HG03196 (cell line): ENCODE measurements at regions not wholly inside any gene's neighbourhood (a gene's known extent, or its start where the extent isn't known, plus 50 kb on each side); places are given as distances from the start of the nearest gene placed in this dataset.
"Not testable (repeated sequence)": the region's sequence is repeated elsewhere in the genome, so short reads cannot be mapped to it uniquely, and the experiment has no call there.

Experiments used
- ATAC-seq: cut with Tn5 transposase; IDR thresholded peaks from one replicate; pipeline ENCODE4 v1.9.1; 2021; ENCODE audit not compliant: unreplicated experiment

DNA sequence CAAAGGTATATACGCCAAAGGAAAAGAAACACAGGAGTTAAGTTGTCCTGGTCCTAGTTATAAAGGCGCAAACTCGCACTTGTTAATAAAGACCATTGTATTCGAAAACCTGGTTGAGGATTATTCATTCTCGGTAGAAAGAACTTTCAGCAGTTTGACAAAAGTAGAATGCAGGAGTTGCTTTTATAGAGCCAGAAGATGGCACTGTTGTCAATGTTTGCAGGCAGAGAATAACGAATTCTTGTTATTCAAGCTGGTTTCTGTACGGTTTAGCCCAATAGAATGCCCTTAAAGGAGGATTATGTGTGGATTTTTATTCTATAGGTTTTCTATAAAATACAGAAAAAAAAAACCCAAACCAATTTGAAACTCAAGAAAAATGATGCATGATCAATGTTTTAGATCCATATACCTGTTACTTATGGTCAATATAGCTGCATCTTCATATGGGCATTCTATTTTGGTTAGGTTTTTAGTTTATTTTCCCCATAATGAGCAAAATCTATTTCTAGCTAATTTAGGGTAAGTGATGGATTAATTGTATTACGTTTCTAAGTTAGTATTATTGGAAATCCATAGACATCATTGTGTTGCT is 510.3 kb downstream of the PLCL1 start:
- ATAC-seq = no peak

DNA sequence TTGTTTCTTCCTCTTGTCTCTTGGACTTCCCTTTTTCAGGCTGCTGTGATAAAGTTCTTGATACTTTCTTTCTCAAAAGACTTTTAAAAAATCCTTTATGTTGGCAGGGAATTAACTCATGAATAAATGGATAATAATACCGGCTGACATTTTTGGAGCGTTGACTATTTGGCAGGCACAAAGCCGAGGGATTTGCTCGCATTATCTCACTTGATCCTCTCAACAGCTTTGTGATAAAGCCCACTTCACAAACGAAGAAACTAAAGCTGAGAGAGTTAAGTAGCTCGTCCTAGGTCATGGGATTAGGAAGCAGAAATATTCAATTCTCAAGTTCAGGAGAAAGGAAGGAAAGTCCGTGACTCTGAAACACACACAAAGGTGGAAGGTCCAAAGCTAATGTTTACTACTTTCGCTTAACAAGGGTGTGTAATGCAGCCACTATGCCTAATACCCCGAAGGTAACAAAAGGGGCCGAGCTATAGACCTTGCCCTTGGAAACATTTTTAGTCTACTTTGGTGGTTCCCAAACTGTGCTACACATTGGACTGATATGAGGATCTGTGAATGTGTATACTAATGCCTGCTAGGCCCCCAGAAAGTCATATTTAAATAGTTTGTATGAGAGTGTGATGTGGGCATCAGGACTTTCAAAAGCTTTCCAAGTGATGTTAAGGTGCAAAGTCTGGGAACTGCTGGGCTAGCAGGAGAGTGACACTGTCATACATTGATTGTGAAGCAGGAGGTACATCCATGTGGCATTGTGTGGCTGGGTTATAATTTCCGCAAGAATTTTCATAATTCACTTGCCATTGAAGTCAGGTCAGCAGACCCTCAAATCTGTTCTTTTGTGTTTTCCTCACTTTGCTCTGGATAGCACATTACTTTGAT is 508.4 kb downstream of the PLCL1 start:
- ATAC-seq = no peak

DNA sequence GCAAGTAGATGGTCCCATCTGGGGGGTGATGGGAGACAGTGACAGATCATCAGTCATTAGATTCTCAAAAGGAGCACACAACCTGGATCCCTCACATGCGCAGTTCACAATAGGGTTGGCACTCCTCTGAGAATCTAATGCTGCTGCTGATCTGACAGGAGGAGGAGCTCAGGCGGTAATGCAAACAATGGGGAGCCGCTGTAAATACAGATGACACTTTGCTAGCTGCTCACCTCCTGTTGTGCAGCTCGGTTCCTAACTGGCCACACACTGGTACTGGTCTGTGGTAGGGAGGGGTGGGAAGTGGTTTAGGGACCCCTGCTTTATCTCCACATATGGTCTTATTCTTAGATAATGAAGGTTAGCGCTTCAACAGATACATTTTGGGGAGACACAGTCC is 506.6 kb downstream of the PLCL1 start:
- no peak for ATAC-seq

DNA sequence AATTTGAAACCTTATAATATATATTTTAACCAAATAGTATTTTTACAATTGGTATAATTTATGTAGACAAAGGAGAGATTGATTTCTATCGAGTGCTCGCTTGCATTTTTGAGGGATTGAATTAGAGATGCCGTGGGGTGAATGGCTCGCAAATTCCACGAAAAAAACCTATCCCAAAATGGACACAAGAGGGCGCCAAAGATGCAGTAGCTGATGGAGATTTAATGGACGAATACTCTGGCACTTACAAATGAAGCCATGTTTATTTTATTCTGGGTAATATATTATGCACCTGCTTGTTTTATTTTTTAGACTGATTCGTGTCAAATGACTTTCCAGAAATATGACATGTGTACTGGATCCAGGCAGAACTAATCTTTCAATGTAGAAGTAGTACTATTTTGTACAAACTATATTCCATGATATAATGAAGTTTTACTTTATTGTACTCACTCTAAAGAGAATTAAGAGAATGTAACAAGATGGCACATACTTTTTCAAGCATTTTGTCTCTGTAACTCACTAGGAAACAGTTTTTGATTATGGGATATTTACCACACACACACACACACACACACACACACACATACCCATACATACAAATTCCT is 505.4 kb downstream of the PLCL1 start:
- ATAC-seq = no peak

DNA sequence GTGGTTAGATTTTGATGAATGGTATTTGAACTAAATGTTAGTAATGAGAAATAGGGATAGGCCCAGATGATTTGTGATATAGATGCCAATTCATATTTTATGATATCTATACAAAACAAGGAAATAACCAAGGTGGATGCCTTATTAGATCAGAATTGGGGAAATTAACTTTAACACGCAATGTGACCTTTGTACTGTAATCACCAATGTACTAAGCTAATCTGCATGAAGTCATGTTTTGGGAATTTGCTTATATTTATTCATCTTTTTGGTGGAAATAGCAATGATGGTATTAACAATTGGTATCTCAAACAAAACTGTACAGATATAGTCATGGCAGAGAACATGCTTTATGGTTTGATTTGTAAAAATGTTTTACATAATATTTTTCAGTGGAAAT is 504.7 kb downstream of the PLCL1 start:
- ATAC-seq = no peak

DNA sequence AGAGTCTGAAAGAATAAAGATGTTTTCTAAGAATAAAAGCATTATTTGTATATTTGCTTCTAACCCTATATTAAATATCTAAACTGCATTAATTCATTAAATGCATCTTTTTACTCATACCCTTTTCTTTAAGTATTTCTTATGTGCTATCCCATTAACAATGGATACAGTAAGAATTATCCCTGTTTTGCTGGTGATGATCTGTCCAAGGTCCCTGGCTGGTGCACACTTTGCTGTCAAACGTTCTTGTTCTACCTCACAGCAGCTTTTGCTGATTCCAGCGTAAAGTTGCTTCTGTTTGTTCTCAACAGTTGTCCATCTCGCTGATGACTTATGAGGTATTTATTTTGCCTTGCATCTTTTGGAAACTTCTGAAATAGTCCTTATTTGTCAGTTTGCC is 504.0 kb downstream of the PLCL1 start:
- ATAC-seq = no peak

DNA sequence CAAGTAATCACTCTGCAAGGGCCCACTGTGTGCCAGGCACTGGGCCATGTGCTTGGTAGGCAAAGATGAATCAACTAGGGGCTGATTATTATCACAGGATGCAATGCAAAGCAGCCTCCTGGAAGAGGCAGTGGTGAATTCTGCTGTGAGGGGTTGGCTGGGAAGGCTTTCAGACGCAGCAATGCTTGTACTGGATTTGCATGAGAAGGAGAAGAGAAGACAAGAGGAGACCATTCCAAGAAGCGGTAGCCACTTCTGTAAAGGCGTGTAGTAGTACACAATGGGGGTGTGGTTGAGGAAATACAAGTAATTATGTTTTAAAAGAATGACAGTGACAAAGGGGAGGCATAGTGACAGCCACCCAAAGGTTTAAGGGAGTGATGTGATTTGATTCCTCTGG is 502.7 kb downstream of the PLCL1 start:
- ATAC-seq = no peak

DNA sequence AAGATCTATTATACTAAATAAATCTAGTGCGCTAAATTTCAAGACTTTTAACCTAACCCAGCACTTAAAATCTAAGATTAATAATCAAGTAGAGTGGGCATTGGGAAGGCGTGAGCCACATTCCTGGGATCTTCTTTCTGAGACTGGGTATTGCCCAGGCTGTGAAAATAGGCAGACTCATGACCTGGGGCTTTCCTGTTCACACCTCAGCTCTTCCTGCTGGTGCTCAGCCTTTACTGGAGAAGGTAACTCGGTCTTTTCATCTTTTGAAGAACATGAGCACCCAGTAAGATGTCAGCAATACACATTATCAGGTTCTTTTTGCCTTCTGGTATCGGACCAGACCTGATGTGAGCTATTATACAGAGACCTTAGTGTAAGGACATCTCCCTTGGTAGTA is 500.5 kb downstream of the PLCL1 start:
- ATAC-seq = no peak

DNA sequence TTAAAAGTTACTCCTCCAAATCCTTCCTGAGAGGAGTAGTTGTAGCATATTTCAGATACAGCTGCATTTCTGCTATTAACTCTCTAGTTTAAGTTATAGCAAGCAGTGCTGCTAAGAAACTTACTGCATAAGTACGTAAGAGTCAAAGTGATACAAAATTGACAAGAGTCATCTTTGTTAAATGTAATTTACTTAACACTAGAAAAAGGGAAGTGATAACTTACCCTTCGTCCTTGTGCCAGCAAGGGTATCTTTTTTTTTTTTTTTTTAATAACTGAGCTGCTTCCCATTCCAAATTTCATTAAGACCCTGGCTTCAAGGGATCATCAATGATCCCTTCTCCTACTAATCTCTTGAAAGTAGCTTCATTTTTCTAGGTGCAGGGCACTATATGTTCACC is 493.0 kb downstream of the PLCL1 start:
- ATAC-seq = no peak

DNA sequence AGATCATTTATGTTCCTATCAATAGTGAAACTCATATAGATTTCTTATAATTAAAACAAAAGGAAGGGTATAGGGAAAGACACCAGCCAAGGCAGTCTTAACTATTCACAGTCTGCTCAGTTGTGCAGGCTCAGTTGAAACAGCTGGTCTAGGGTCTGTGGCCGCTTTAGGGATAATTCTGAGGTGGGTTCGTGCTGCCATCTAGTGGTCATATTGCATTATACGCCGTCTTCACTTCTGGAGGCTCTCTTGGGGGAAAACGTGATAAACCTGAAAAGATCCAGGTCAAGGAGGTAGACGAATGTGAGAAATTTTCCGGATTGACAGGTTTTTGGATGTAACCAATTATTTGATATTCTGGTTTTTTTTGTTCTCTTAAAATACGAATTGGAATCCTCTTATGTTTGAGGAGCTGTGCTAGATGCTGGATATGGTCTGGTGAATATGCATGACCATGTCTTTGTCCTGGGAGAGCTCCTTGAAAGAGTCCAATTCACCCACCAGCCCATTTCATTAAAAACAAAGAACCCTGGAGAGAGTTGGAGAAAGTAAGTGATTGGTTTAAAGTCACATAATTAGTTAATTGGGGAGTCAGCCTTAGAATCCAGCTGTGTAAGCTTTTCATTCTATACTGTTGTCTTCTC is 492.4 kb downstream of the PLCL1 start:
- peak; percentile 81 for ATAC-seq

DNA sequence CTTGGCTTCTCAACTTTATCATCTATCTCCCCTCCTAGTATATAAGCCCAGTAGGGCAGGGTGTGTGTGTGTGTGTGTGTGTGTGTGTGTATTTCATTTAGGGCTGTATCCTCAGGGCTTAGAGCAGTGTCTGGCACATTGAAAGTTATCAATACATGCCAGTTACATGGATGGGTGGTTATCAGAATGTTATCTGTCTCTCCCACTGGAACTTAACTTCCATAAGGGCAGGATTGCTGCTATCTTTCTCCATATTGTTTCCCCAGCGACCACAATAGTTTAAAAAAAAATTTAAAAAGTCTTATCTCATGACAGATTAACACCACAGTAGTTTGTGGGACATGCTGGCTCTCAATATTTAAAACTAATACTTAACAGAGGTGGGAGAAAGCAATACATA is 488.9 kb downstream of the PLCL1 start:
- ATAC-seq = no peak

DNA sequence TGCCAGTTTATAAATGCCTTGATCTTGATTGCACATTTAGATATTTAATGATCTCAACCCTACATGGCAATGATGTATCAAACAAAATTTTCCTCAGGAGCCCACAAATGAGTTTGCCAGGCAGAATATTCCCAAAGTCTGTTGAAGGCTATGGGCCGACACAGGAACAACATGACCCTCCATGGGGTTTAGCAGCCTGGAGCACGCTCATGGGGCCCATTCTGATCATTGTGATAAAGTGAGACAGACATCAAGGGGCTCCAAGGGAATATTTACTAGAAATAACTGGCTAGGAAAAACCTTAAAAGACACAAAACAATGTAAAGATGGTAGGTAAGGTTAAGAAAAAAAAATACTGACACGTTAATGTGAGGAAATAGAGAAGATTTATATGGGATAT is 485.4 kb downstream of the PLCL1 start:
- ATAC-seq = no peak

DNA sequence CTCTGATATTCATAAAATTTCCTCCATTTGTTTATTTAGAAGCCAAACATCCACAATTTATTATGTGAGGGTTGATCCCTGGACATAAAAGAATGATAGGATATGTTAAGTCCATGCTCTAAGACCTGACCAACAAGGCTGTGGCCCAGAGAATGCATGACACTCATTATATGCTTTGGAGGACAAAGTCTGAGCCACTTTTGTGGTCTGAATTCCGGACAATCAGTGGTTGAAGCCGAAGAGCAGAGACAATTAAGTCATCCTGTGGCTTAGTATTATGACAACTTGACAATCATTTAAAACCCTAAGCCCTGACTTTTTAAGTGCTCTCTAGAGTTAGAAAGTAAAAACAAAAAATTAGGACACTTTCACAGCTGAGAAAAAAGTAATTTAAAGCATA is 483.3 kb downstream of the PLCL1 start:
- no peak for ATAC-seq

DNA sequence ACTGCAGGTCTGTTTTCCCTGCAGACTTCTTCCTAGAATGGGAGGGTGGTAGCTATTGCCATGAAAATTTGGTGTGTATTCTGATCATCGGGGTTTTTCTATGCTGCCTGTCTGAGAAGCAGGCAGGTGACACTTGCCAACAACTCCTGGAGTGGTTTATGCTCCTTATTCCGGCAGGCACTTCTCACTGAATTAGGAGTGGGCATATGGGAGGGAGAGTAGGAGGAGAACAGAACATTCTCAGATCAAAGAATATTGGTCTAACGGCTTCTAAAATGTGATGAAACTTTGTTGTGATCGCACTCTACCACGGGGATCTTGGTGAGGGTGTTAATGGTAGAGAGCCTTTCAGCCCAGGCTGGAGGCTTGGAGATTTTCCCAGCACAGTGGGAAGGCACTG is 480.8 kb downstream of the PLCL1 start:
- ATAC-seq = no peak

DNA sequence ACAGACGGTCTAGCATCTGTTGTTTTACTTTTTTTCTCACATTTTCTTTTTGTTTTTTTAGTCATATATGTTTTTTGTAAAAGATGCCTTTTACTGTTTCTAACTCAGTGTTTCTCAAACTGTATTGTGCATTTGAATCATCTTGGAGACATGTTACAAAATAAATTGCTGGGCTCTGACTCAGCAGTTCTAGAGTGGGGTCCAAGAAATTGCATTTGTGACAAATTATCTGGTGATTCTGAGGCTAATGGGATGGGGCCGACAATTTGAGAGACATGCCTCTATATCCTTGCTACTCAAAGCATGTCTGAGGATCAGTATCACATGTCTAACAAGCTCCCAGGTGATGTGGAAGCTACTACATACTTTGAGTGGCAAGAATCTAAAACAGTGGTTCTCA is 478.8 kb downstream of the PLCL1 start:
- no peak for ATAC-seq

DNA sequence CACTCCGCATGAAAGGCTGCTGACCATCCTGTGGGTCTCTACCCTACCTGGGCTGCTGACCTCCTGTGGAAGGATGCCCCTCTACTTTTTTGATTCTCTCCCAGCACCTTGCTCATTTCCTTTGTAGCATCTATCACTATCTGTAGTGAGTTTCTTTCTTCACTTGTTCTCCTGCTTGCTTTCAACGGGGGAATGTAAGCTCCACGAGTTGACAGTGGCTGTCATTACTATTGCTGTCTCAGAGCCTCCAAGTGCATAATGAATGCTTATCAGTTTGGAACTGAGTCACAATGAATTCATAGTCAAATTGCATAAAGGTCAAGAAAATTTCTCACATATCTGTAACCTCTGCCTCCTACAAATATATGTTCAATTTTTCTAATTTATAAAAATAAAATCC is 477.7 kb downstream of the PLCL1 start:
- ATAC-seq = no peak

DNA sequence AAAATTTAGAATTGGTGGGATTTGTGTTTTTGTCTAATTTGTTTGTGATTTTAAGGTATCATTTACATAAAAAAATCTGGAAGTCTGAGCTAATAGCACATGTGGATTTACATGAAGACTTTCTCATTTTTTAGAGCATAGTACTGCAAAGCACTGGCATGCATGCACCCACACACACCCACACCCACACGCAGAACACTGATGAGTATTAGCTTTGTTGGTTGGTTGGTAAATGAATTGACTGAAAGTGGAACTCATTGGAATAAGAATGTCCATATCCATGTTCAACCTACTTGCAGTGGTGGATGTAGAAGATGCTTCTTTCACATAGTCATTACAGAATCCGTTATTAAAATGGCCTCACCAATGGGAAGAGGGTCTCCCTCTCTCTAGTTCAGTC is 475.8 kb downstream of the PLCL1 start:
- no peak for ATAC-seq

DNA sequence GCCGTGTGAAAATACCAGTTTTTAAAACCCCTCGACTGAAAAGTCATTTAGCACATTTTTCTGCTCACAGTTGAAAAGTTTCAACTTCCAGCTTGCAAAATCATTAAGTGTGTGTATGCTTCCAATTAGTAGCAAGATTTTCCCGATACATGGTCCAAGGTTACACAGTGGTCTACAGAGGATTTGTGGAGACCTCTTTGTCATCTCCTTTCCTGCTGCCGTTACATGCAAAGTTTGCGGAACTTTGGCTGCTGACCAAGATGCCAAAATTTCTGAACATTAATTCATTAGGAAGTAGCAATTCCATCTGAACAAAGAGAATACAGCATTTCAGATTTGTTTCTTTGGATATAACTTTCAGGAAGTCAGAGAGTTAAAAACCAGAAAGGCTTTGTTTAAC is 474.6 kb downstream of the PLCL1 start:
- no peak for ATAC-seq

DNA sequence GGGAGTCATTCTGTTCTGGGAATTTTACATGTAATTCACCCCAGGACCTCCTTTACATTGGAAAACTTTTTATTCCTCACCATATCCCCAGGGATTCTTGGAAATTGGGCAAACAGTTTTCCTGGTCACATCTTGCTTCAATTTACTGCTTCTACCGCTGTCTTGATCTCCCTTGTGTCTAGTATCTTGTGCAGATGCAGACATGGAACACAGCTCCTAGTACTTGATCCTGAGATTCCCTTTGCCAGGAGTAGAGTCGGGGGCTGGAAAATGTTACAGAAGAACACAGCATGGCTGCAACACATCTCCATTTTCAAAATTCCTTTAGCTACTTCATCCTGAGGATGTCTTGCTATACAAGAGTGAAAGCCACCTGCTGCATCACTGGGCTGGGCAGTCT is 472.8 kb downstream of the PLCL1 start:
- no peak for ATAC-seq

DNA sequence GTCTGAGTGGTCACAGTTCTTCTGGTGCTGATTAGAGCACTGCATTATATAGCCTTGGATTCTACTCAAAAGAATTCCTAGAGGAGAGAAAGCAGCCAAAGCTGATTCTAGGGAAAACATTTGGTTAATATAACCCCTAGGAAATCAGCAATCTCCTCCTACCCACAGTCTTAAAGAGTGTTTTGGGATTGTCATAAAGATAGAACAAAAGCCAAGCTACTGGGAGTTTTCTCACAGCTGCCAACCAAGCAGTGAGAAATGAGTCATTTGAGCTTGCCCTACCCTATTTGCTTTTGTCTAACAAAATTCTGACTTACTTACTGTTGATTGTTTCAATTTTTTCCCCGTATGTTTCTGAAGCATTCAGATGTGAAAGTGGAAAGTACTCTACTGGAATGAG is 469.3 kb downstream of the PLCL1 start:
- ATAC-seq = no peak

DNA sequence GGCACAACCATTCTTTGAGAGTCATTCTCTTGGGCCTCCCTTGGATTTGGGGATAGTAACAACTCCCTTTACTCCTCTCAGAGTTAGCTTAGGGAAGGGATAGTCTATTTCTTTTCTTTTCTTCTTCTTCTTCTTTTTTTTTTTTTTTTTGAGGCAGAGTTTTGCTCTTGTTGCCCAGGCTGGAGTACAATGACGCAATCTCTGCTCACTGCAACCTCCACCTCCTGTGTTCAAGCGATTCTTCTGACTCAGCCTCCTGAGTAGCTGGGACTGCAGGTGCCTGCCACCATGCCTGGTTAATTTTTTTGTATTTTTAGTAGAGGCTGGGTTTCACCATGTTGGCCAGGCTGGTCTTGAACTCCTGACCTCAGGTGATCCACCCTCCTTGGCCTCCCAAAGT is 465.8 kb downstream of the PLCL1 start:
- not testable (repeated sequence) for ATAC-seq

DNA sequence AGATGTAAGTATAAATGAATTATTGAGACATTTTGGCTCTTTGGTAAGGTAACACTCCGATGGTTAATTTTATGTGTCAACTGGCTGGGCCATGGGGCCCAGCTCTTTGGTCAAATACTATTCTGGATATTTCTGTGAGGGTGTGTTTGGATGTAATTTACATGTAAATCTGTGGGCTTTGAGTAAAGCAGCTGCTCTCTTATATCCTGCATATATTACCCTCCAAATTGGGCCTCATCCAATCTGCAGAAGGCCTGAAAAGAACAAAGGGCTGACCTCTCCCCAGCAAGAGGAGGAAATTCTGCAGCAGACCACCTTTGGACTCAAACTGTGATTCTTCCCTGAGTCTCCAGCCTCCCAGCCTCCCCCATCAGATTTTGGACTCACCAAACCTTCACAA is 464.1 kb downstream of the PLCL1 start:
- ATAC-seq = no peak
